ENCODE measurements at regions not wholly inside any gene's neighbourhood (a gene's known extent, or its start where the extent isn't known, plus 50 kb on each side); places are given as distances from the start of the nearest gene placed in this dataset.

DNA sequence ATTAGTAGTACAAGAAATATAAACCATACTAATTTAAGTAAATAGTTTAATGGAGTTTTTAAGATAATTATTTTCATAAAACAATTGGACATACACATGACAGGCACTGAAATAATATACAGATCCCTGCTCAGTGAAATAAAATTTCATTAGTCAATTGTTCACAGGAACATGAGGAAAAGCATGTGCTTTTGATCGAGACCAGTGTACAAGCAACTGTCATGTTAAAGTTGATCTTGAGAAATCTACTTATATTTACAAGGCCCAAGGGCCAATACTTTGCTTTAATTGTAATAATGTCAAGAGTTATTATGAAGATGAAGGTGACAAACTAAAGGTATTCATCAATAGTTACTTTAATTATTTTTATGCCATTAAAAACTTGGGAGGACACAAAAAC lies 792.7 kb upstream of the LUZP2 start:
- TF ChIP-seq EZH2phosphoT487 (IDR thresholded peaks at IDR 0.05; ENCODE audit: insufficient read depth, low read depth) = no peak
- TF ChIP-seq EZH2 (IDR thresholded peaks at IDR 0.05; ENCODE audit: insufficient read depth, poor library complexity, severe bottlenecking) = no peak

Data from GM23248 (cell line).